ENCODE measurements at regions not wholly inside any gene's neighbourhood (a gene's known extent, or its start where the extent isn't known, plus 50 kb on each side); places are given as distances from the start of the nearest gene placed in this dataset.
"Not testable (repeated sequence)": the region's sequence is repeated elsewhere in the genome, so short reads cannot be mapped to it uniquely, and the experiment has no call there.

DNA sequence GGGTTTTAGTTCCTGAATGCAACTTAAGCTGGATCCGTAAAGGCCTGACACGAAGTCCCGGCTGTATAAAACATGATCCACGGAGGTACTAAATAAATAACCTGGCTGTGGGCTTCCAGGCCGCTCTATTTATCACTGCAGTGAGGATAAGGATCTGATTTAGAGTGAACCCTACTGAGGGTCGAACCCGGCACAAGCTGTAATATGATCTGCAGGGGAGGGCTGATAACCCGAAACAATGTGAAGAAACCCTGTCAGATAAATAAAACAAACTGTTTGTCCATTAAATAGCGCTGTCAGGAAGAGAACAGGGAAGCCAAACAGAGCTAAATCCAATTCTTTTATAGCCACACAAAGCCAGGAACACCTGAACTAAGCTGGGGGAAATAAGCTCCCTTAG lies 375.6 kb upstream of the SALL1 start:
- DNase-seq = no peak

DNA sequence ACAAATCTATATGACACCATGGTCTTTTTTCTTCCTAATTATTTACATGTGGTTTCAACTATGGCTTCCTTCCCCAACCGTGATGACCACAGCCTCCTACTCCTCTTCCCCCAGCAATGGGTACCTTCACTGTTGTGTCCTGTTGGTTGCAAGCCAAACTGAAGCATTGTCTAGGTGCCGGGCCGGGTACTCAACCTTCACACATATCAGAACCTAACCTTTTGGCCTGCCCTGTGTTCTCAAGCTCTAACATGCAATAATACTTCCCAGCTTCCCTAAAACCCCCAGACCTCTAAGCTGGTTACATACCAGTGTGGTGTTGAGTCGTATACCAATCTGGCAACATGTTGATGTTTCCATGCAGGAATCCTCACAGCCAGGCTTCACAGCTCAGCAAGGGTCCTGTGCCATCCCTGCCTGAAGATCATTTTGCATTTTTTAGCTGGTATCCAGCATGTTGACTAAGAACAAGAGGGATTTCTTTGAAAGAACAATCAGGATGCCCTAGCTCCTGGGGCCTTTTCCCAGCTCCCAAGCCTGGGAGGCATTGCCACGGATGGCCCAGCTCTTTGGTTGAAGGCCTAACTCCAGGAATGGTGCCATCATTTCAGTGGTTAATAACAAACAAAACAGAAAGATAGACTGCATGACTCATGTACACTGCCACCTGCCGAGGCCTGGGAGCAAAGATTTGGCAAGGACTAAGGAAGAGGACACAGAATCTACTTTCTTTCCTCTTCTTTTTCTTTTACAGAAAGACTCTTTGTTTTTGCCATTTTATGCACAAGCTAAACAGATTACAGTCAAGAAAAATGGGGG lies 373.7 kb upstream of the SALL1 start:
- no peak for DNase-seq

DNA sequence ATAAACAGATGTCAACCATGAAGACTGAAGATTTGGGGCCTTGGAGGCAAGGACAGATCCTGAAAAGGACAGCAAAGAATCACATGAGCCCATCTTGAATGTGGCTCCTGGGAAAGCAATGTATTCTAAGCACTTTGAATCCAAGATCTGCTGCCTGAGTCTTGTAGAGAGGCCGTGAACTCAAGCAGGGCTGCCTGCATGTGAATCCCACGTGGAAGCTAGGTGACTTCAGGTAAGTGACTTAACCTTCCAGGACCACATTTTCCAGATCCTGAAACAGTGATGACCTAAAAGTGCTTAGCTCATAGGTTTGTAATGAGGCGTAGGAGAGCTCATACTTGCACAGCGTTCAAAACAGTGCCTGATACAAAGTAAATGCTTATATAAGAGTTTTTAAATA lies 373.0 kb upstream of the SALL1 start:
- no peak for DNase-seq

DNA sequence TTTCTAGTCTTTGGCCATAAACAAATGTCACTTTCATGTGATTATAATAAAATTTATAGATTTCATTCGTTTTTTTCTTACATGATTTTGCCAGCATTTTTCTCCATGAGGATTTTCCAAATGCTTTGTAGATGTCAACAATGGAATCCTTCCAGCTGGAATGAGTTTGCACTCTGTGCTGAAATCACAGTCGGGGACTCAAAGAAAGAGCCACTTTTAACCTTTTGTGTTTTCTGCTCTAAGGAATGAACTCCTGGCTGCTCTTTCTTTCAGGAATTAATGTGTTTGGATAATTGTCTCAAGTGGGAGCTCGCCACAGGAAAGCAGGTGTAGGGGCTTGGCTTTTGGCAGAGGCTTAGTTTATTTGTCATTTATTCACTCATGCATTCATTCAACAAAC lies 372.3 kb upstream of the SALL1 start:
- DNase-seq = no peak

DNA sequence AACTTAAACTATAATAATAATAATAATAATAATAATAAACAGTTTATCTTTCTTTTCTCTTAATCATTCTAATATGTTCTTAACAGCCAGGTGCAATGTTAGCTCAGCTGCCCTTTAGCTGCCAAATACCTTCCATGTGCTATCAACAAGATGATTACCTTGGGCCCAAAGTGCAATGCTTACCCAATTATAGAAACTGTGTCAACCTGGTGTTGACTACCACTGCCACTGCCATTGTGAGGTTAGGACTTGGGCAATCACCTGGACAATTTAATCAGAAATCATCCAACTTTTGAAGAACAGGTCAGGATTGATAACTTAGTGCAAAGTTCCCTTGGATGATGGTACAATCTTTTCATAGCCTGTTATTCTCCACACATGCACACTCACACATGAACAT lies 371.8 kb upstream of the SALL1 start:
- no peak for DNase-seq

DNA sequence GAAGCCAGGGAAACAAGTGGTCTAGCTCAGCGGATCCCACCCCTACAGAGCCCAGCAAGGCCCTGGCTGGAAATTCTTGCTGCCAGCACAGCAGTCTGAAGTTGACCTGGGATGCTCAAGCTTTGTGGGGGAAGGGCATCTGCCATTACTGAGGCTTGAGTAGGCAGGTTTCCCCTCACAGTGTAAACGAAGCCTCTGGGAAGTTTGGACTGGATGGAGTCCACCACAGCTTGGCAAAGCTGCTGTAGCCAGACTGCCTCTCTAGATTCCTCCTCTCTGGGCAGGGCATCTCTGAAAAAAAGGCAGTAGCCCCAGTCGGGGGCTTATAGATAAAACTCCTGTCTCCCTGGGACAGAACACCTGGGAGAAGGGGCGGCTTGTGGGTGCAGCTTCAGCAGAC lies 365.9 kb upstream of the SALL1 start:
- DNase-seq = not testable (repeated sequence)

DNA sequence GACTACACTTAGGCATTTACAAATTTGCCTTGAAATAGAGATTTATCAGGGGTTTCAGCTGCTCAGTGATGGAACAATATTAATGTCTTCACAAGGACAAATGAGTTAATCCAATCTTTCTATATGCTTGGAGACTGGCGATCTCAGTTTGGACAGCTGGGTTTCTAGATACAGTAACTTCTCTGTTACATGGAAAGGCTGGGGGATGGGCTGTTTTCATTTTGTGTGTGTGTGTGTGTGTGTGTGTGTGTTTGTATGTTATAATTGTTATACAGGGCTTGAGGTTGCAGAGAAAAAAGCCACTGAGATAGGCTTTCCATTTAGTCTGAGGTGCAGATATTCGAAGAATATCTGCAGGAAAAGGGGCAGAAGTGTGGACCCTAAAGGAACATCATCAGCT lies 359.3 kb upstream of the SALL1 start:
- no peak for DNase-seq

DNA sequence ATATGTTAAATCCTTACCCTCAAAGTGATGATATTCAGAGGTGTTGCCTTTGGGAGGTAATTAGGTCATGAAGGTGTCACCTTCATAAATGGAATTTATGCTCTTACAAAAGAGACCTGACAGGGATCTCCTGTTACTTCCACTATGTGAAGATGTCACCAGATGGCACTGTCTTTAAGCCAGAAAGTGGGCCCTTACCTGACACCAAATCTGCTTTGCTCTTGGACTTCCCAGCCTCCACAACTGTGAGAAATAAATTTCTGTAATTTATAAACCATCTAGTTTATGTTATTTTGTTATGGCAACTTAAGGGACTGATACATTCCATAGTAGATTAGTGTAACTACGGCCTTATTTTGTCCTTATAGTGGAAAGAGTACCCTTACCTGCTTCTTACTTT lies 358.3 kb upstream of the SALL1 start:
- DNase-seq = no peak

DNA sequence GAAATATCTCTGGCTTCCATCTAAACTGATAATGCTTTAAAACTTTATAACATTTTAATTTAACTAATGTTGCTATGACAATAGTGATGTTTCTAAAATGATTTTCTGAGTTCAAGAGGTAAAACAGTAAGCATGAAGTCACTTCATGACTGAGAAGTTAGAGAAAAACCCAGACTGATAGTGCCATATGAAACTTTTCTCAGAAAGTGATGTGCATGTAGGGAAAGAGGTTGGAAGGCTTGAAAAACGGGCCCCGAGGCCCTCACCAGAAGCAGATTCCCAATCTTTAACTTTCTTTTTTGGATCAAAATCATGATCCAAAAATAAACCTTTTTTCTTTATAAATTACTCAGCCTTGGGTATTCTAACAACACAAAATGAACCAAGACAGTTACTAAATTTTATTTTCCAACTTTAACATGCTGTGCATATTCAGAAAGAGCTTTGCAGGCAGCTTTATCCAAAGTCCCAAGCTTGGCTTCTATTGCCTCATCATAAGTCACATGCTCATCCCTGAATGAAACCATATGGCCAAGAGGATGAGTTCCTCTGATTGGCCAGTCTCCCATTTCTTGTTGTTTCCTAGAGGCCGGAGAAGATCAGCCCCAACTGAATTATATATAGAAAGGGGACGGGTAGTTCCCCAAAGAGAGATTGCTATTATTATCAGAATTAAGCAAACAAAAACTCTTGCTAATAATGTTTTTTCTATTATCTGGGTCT lies 357.6 kb upstream of the SALL1 start:
- DNase-seq = no peak

DNA sequence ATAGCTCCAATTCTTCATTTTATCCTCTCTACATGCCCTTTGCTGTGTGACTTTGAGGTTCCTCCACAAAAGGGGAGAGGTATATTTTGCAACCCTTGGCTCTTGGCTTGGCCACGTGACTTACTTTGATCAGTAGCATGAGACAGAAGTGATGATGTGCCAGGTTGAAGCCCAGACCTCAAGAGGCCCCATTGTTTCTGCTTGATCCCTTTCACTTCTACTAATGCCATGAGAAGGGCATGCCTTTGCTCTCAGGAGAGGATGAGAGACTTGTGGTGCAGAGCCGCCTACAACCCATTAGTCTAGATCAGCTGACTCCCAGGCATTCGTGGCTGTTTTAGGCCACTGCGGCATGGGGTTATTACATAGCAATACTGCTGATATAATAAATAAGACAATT lies 356.2 kb upstream of the SALL1 start:
- DNase-seq = no peak

DNA sequence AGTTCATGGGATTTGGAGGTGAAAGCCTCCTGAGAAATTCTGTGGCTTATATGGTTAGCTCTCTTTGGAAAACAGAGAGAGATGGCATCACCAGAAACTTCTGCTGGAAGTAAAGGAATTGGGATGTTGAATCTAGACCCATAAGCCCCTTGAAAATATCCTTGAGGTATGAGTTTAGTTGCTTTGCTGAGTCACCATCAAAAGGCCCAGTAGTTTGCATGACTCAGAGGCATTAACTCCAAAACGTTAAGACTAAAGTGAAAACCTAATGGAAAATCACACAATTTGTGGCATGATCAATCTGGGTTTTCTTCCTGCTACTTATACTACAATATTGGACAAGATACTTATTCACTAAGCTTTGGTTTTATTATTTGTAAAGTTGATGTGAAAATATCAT lies 349.2 kb upstream of the SALL1 start:
- DNase-seq = no peak

DNA sequence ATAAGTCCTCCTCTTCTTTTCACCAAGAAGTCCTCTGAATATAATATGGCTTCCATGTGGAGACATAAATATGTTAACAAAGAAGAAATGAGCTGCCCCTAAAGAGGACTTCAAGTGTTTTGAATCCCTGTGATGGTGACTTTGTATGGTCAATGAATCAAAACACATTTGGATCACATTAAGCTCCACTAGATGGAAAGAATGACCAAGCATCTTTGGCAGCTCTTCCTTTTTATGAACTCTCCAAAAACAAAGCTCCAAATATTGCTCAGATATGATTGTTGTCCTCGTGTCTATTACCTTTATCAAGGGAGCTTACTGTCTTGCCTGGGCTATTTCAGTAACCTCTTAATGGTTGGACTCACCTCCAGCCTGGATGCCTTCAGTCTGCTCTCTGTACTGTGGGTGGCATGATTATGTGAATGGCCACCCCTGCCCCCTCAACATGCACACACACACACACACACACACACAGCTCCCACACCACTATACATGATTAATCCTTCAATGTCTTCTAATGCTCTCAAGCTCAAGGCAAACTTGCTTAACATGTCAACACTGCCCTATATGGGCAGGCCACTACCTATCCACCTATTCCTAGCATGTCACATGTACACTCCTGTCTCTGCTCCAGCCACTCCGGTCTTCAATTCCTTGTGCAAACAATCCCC lies 346.6 kb upstream of the SALL1 start:
- DNase-seq = no peak

DNA sequence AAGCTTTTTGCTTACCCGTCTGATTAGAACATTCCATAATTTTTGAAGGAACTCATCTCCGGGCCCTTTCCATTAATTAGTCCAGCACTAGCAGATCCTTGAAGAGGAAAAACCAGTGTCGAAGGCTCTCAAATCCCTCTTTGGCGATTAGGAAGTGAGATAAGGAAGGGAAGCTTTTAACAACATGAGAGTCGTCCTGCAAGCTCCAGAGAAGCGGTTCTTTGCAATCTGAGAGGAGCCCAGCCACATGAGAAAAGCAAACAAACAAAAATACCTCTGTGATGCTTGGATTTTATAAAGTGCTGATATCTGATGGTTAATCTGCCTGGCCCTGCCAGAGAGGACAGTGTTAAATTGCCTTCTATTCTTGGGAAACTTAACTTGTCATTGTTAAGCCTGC lies 339.8 kb upstream of the SALL1 start:
- DNase-seq = no peak

DNA sequence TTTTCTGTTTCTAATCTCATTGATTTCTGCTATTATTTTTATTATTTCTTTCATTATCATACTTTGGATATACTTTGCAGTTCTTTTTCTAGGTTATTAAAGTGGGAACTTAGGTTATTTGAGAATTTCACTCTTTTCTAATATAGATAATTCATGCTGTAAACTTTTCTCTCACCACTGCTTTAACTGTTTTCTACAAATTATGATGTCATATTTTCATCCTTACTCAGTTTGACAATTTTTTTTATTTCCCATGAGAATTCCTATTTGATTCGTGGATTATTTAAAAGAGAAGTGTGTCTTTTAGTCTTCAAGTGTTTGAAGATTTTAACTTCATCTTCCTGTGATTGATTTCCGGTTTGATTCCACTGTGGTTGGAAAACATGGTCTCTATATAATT lies 336.8 kb upstream of the SALL1 start:
- no peak for DNase-seq

DNA sequence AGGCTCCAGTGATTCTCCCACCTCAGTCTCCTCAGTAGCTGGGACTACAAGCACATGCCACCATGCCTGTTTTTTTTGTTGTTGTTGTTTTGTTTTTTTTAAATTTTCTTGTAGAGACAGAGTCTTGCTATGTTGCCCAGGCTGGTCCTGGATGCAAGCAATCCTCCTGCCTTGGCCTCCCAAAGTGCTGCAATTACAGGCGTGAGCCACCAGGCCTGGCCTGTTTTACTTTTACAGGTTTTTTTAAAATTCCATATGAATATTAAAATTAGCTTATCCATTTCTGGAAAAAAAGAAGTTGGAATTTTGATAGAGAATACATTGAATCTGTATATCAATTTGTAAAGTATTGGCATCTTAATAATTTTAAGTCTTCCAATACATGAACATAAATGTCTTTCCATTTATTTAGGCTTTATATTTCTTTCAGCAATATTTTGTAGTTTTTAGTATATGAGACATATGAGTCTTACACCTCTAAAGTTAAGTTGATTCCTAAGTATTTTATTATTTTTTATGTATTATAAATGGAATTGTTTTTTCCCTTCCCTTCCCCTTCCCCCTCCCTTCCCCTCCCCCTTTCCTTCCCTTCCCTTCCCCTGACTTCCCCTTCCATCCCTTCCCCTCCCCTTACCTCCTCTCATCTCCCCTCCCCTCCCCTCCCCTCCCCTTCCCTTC lies 323.5 kb upstream of the SALL1 start:
- no peak for DNase-seq

DNA sequence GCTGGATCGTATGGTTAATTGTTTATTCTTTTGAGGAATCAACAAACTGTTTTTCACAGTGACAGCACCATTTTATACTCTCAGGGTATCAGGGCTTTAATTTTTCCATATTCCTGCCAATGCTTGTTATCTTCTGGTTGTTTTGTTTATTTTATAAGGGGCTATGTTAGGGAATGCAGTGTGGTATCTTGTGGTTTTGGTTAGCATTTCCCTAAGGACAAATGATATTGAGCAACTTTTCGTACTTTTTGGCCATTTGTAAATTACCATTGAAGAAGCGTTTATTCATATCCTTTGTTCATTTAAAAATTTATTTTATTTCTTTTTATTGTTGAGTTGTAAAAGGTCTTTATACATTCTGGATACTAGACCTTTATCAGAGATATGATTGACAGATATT lies 322.0 kb upstream of the SALL1 start:
- DNase-seq = no peak

DNA sequence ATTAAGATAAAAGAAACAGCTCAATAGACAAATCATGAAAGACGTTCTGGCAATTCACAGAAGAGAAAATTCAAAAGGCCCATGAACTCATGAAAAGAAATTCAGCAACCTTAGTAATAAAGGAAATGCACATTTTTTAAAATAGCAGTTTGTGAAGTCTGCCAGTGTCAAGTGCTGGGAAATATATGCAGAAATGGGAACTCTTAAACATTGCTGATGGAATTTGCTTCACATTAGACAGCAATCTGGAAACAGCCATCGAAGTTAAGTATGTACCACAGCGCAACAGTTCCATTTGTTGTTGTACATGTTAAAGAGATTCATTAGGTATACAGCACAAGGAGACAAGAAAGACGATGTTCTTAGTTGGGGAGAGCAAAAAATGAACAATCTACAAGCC lies 319.4 kb upstream of the SALL1 start:
- DNase-seq = no peak

DNA sequence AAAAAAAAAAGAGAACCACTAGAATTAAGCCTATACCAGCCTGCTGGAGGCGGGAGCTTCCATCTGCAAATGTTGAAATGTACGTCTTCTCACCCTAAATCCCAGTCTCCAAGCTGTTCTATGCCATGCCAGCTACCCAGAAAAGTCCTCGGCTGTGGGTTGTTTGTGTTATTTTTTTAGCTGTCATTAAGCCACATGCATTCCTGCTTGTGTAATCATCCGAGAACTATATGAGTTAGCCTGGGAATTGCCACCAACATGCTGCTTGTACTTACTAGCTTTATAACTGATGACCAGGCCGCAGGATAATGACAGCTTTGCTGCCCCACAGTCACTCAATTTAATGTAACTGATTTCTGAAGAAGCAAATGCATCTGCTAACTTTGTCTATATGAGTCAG lies 313.9 kb upstream of the SALL1 start:
- no peak for DNase-seq

DNA sequence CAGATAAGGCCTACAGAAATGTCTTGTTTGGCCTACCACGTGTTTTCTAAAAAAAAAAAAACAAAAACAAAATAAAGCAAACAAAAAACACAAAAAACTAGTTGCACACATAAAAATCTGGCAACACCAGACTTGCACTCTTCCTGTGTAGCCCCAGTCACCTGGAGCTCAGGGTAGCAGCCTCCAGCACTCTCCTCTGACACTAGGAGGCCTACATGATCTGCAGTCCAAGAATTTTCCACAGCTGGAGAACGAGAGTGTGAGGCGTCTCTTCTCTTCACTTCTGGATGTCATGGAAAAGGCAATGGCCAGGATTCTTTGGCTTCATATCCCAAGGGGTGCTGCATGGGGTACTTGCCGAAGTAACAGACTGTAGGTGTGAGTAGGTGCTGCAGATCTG lies 310.2 kb upstream of the SALL1 start:
- DNase-seq = no peak

DNA sequence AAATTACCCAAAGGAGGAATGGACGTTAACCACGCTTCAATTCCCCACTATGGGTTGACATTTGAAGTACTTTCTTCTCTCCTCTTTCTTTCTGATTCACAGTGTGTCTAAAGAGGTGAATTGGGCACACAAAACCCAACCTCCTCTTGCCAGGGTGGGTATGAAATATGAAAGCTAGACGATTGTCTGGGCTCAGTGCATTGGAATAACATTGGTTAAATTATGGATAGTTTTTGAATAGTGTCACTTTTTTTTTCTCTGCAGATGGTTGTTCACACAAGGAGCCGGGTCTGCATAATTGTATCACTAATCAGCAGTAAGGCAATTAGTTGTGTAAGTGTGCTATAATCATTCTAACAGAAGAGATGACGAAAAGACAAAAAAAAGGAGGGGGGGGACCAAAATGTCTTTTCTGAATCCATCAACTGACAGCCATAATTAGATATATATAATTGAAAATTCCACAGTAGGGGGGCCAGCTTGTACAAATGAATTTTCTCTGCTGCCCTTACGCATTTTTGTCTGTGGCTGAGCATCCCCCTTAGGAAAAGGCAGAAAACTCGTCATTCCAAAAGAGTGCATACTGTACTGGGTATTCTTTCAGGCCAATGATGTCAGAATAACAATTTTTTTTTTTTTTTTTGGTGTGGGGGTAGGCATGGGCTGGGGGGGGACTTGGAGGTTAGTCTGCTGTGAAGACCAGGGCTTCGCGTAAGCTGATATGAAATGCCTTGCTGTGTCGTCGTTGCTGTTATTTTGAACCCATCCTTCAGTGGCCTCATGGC lies 307.5 kb upstream of the SALL1 start:
- no peak for DNase-seq

DNA sequence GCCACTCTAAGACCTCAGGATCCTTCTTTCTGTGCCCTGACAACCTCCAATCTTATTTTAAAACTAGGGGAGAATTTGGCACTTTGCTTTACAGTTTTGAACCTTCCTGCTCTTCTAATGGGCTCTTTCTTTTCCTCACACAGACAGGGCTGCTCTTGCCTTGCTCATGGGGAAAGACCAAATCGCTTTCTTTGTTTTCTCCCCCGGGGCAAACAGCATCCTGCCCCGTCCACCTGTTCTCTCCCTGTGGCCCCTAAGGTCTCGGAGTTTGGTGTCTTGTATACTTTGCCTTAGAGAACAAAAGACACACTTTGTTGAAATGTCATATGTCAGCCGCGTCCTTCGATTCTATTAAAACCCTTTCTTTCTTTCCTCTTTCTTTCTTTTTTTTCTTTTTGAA lies 306.7 kb upstream of the SALL1 start:
- DNase-seq = no peak

DNA sequence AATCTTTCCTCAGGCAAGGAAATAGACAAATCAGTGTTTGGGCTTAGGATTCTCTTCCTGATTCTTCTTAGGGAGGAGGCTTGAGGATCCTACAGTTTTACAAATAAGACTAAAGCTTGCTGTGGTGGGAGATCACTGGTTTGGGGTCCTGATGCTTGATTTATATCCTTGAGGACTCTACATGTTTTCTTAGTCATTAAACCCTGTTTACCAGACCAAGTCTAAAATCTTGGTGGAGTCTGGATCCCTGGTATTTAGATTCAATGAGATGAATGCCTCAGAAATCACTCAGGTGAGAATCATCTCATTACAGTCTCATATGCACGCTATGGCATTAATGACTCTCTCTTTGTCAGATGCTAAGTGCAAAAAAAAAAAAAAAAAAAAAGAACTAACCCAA lies 304.3 kb upstream of the SALL1 start:
- no peak for DNase-seq

DNA sequence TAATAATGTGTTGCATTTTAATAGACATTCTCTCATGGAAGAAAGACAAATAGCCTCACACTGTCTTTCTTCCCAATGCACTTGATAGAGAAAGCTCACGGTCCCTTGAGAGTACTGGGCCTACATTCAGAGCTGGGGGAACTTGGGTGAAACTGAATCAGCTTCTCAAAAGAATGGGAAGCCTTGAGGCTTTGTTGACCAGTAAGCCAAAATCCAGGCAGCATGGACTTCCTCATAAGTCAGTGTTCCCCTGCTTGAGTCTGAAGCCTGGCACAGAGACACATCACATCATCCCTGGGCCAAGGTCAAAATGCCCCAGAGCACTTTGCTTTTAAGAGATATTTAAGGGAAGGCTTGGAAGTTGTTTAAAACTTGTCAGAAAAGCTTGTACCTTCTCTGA lies 302.2 kb upstream of the SALL1 start:
- no peak for DNase-seq
